ENCODE measurements at regions not wholly inside any gene's neighbourhood (a gene's known extent, or its start where the extent isn't known, plus 50 kb on each side); places are given as distances from the start of the nearest gene placed in this dataset.

GRCh38 chr6:69623357-69623756 is 173.5 kb downstream of the LMBRD1 start:
- TF ChIP-seq MAX (IDR thresholded peaks at IDR 0.05; ENCODE audit: low read depth, low read length) = no peak
- no peak for TF ChIP-seq MYC (IDR thresholded peaks at IDR 0.05; ENCODE audit: low read depth, low read length)
- no peak for TF ChIP-seq POLR2A (IDR thresholded peaks at IDR 0.05; ENCODE audit: extremely low read depth, insufficient read length)
- TF ChIP-seq CTCF (IDR thresholded peaks at IDR 0.05; ENCODE audit: low read depth, low read length) = no peak
- no peak for DNase-seq (ENCODE audit: low read depth)
- no peak overlapping the region for H3K4me3 ChIP-seq (ENCODE audit: low read depth, low read length)

GRCh38 chr6:69622924-69623323 is 173.9 kb downstream of the LMBRD1 start:
- no peak for DNase-seq (ENCODE audit: low read depth)
- TF ChIP-seq MAX (IDR thresholded peaks at IDR 0.05; ENCODE audit: low read depth, low read length) = no peak
- TF ChIP-seq POLR2A (IDR thresholded peaks at IDR 0.05; ENCODE audit: extremely low read depth, insufficient read length) = no peak
- no peak for TF ChIP-seq CTCF (IDR thresholded peaks at IDR 0.05; ENCODE audit: low read depth, low read length)
- TF ChIP-seq MYC (IDR thresholded peaks at IDR 0.05; ENCODE audit: low read depth, low read length) = no peak

GRCh38 chr6:69622230-69622629 is 174.6 kb downstream of the LMBRD1 start:
- DNase-seq (ENCODE audit: low read depth) = peak; percentile 29
- TF ChIP-seq CTCF (IDR thresholded peaks at IDR 0.05; ENCODE audit: low read depth, low read length) (no peak), MYC (IDR thresholded peaks at IDR 0.05; ENCODE audit: low read depth, low read length) (no peak), MAX (IDR thresholded peaks at IDR 0.05; ENCODE audit: low read depth, low read length) (no peak), POLR2A (IDR thresholded peaks at IDR 0.05; ENCODE audit: extremely low read depth, insufficient read length) (no peak)

More at GRCh38 chr6:69622924-69623323, 173.9 kb downstream of the LMBRD1 start:
- H3K4me3 ChIP-seq (ENCODE audit: low read depth, low read length) = no peak overlapping the region

GRCh38 chr6:69617163-69617562 is 179.6 kb downstream of the LMBRD1 start:
- no peak for TF ChIP-seq CTCF (IDR thresholded peaks at IDR 0.05; ENCODE audit: low read depth, low read length)
- TF ChIP-seq MAX (IDR thresholded peaks at IDR 0.05; ENCODE audit: low read depth, low read length) = no peak
- no peak for TF ChIP-seq MYC (IDR thresholded peaks at IDR 0.05; ENCODE audit: low read depth, low read length)
- no peak for TF ChIP-seq POLR2A (IDR thresholded peaks at IDR 0.05; ENCODE audit: extremely low read depth, insufficient read length)
- H3K4me3 ChIP-seq (ENCODE audit: low read depth, low read length) = no peak overlapping the region
- no peak for DNase-seq (ENCODE audit: low read depth)

More at GRCh38 chr6:69622230-69622629, 174.6 kb downstream of the LMBRD1 start:
- H3K4me3 ChIP-seq (ENCODE audit: low read depth, low read length) = no peak overlapping the region

- no peak for TF ChIP-seq MAX (IDR thresholded peaks at IDR 0.05; ENCODE audit: low read depth, low read length)
- no peak for DNase-seq (ENCODE audit: low read depth)
- no peak overlapping the region for H3K4me3 ChIP-seq (ENCODE audit: low read depth, low read length)
Measured at GRCh38 chr6:69609836-69610472, 186.9 kb downstream of the LMBRD1 start.

GRCh38 chr6:69601132-69601531 is 195.7 kb downstream of the LMBRD1 start:
- DNase-seq (ENCODE audit: low read depth) = no peak
- TF ChIP-seq CTCF (IDR thresholded peaks at IDR 0.05; ENCODE audit: low read depth, low read length) = no peak
- no peak for TF ChIP-seq MAX (IDR thresholded peaks at IDR 0.05; ENCODE audit: low read depth, low read length)
- no peak for TF ChIP-seq POLR2A (IDR thresholded peaks at IDR 0.05; ENCODE audit: extremely low read depth, insufficient read length)
- TF ChIP-seq MYC (IDR thresholded peaks at IDR 0.05; ENCODE audit: low read depth, low read length) = no peak
- H3K4me3 ChIP-seq (ENCODE audit: low read depth, low read length) = no peak overlapping the region

Measured in NB4 (cell line).